RPMI7951 (cell line): ENCODE measurements at regions not wholly inside any gene's neighbourhood (a gene's known extent, or its start where the extent isn't known, plus 50 kb on each side); places are given as distances from the start of the nearest gene placed in this dataset.

ENCODE experiments used
- DNase-seq: peaks from one replicate; pipeline ENCODE4 v3.0.0-alpha.2; 2012; ENCODE audit warnings: low read depth

GRCh38 chr5:54689411-54690251 lies 172.1 kb downstream of the SNX18 start:
- no peak for DNase-seq

- no peak for DNase-seq
These were observed 163.4 kb downstream of the SNX18 start for GRCh38 chr5:54680998-54681397.

GRCh38 chr5:54679686-54680085 lies 162.1 kb downstream of the SNX18 start:
- no peak for DNase-seq

GRCh38 chr5:54678737-54679136 lies 161.2 kb downstream of the SNX18 start:
- peak; percentile 78 for DNase-seq

- peak; percentile 71 for DNase-seq
These were observed 159.2 kb downstream of the SNX18 start for GRCh38 chr5:54676481-54677340.

GRCh38 chr5:54673523-54674225 lies 156.1 kb downstream of the SNX18 start:
- peak; percentile 5 for DNase-seq

- DNase-seq, result no peak
These were observed 155.3 kb downstream of the SNX18 start for GRCh38 chr5:54672871-54673270.

GRCh38 chr5:54671681-54672080 lies 154.1 kb downstream of the SNX18 start:
- DNase-seq, result no peak

- DNase-seq, result peak; percentile 20
These were observed 153.6 kb downstream of the SNX18 start for GRCh38 chr5:54671111-54671531.

- DNase-seq, result no peak
These were observed 152.7 kb downstream of the SNX18 start for GRCh38 chr5:54670281-54670680.

- no peak for DNase-seq
These were observed 152.3 kb downstream of the SNX18 start for GRCh38 chr5:54669845-54670244.

GRCh38 chr5:54669285-54669684 lies 151.7 kb downstream of the SNX18 start:
- DNase-seq, result peak; percentile 31

GRCh38 chr5:54668096-54668495 lies 150.5 kb downstream of the SNX18 start:
- no peak for DNase-seq

GRCh38 chr5:54667136-54667535 lies 149.6 kb downstream of the SNX18 start:
- peak; percentile 21 for DNase-seq

GRCh38 chr5:54663866-54664265 lies 146.3 kb downstream of the SNX18 start:
- DNase-seq, result peak; percentile 82

- no peak for DNase-seq
These were observed 143.6 kb downstream of the SNX18 start for GRCh38 chr5:54661111-54661510.

GRCh38 chr5:54659700-54660131 lies 142.2 kb downstream of the SNX18 start:
- peak; percentile 40 for DNase-seq

- peak; percentile 92 for DNase-seq
These were observed 140.5 kb downstream of the SNX18 start for GRCh38 chr5:54658010-54658409.

- no peak for DNase-seq
These were observed 138.7 kb downstream of the SNX18 start for GRCh38 chr5:54656261-54656728.

GRCh38 chr5:54655761-54656160 lies 138.2 kb downstream of the SNX18 start:
- no peak for DNase-seq

- DNase-seq, result no peak
These were observed 137.7 kb downstream of the SNX18 start for GRCh38 chr5:54655266-54655665.
